GM12873 (cell line): ENCODE measurements at regions not wholly inside any gene's neighbourhood (a gene's known extent, or its start where the extent isn't known, plus 50 kb on each side); places are given as distances from the start of the nearest gene placed in this dataset.

Experiments
- TF ChIP-seq, protein P1 (sequence below): IDR thresholded peaks from 2 replicates; pipeline ENCODE4 v1.5.1; 2012; ENCODE audit warnings: low read depth, mild to moderate bottlenecking, moderate library complexity, low read length, control low read depth; ENCODE audit not compliant: insufficient read depth; ENCODE audit errors: missing control alignments

DNA sequence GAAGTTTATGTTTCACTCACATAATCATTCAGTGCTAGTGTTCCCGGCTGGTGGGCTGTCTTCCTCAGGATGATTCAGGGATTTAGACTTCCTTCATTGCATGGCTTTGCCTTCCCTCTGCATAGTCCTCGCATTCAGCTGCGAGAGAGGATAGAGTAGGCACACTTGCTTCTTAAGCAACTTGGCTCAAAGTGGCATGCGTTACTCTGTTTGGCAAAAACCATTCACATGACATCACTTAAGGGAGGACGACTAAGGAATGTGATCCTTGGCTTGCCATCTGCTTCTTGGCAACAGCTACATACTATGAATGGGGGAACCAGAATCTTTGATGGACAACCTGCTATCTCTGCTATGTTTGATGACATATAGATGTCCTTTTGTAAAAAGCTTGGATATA, 359.3 kb downstream of the TDRD3 start:
- TF ChIP-seq, protein P1, sequence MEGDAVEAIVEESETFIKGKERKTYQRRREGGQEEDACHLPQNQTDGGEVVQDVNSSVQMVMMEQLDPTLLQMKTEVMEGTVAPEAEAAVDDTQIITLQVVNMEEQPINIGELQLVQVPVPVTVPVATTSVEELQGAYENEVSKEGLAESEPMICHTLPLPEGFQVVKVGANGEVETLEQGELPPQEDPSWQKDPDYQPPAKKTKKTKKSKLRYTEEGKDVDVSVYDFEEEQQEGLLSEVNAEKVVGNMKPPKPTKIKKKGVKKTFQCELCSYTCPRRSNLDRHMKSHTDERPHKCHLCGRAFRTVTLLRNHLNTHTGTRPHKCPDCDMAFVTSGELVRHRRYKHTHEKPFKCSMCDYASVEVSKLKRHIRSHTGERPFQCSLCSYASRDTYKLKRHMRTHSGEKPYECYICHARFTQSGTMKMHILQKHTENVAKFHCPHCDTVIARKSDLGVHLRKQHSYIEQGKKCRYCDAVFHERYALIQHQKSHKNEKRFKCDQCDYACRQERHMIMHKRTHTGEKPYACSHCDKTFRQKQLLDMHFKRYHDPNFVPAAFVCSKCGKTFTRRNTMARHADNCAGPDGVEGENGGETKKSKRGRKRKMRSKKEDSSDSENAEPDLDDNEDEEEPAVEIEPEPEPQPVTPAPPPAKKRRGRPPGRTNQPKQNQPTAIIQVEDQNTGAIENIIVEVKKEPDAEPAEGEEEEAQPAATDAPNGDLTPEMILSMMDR, result no peak

DNA sequence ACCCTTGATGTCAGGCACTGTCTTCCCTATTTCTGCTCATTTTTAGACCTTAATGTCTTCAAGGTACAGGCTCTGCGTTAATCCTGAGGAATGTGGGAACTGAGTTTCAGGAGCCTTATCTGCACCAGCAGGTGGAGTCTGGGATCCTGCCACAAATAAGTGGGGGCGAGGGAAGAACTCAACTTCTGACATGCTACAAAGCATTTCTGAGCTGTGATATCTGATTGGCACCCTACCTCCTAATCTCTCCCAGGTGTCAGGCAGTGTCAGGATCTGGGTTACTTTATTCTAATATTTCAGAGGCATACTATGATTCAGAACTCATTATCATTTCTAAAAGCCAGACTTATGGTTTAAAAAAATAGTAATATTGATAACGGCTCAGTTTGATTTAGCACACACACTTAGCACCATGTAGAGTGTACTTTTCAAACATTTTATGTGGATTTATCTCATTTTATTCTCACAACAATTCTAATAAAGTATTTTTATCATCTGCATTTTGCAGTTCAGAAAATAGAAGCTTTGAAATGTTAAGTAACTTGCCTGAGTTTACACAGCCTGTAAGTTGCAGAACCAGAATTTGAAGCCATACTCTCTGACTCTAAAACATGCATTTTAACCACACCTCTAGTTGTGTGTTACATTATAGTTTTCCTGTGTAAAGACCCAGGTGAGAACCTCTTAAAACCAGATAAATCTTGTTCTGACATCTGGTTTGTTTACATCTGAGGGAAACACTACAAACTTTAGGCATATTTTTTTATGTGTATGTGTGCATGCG, 358.6 kb downstream of the TDRD3 start:
- TF ChIP-seq, protein P1, result no peak

DNA sequence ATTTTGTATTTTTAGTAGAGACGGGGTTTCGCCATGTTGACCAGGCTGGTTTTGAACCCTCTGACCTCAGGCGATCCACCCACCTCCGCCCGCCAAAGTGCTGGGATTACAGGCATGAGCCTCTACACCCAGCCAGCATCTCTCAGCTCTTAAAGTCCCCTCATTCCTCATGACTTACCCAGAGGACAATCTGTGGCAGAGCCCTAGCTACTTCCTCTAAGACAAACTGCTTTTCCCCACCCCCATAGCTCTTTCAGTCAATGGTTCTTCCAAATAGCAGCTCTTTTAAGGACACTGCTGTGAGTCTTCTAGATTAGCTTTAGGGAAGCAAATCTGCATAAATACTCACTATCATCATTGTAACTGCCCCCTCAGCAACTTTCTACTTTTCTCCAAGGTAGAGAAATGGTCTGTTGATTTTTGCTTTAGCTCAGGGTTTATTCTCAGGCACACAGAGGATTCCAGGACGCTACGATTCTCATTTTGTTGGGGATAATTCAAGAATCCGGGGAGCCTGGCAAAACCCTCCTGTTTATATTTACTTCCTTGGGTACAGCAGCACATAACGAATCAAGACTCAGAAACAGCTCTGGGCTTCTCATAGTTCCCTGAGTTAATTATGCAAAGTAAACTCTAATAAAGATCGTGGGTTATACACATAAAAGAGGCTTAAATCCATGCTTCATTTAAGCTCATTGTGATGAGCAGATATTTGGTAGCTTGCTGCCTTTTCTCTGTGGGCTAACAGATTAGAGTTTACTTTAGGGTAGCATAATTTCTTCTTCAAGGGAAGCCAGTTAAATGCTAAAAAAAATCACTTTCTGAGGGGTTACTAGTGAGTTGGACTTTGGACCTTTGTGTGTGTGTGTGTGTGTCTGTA, 357.4 kb downstream of the TDRD3 start:
- TF ChIP-seq, protein P1, result no peak

DNA sequence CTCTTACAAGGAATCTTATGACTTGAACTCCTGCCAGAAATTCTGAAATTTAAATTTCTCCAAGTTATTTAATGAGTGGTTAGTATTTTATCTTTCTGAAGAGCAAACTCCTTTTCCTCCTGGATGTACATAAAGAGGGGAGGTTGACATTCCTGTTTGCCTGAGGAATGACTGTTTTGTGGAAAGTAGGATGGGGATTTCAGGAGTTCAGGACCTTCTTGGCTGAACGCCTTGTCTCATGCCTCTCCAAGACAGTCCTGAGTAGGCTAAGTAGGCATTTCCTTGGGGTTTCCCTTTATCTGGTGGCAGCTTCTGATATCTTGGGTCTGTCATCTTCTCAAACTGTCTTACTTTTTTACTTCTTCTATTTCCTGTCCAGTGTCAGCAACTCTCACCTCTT, 356.6 kb downstream of the TDRD3 start:
- TF ChIP-seq, protein P1, result no peak

DNA sequence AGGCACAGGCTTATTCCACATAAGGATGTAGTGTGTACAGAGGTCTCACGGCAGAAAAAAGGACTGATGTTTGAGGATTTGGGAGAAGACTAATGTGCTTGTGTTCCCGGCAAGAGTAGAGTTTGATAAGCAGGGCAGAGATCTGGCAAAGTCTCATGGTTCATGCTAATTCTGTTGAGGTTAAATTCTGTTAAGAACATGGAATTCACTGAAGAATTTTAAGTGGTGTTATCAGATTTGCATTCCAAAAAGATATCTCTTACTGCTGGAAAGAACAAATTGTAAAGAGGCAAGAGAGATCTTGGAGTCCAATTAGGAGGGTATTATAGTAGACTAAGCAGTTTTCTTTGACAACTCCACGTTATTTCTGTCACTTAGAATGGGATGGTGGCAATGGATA, 348.3 kb downstream of the TDRD3 start:
- TF ChIP-seq, protein P1, result no peak

DNA sequence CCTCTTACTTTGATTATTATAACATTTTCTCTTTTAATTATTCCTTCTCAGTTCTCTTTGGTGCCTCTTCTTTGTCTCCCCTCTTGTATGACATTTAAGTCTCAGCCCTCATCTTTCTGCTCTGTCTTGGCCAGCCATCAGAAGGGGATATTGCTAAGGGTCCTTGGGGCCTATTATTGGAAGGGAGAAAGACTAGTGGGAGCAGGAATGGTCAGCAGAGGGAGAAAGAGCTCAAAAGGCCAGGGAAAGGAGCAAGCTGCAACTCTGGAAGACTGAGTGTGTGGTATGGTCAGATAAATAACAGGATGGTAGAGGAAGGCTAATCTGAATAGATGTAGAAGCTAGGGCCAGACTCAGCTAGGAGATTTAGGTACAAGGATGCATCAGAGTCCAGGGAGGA, 336.9 kb downstream of the TDRD3 start:
- TF ChIP-seq, protein P1, result no peak

DNA sequence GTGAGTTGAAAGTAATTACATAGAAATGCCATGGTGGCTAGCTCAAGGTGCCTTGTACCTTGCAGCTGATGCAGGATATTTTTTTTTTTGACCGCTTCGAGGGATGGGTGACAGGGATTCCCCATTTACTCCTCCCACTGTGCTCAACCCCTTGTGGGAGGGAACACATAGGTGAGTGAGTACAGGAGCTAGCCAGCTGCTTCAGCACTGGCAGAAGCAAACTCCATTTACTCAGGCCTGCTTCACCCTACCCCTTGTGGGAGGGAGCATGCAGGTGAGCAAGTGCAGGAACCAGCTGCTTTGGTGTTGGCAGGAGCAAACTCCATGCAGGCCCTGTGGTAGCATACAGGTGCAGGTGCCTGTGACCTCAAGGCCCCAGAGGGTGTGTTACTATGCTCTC, 330.1 kb downstream of the TDRD3 start:
- TF ChIP-seq, protein P1, result no peak
